ENCODE measurements at regions not wholly inside any gene's neighbourhood (a gene's known extent, or its start where the extent isn't known, plus 50 kb on each side); places are given as distances from the start of the nearest gene placed in this dataset.
A peak's percentile ranks its signal among the peaks of the same experiment; 100 is the strongest.

DNA sequence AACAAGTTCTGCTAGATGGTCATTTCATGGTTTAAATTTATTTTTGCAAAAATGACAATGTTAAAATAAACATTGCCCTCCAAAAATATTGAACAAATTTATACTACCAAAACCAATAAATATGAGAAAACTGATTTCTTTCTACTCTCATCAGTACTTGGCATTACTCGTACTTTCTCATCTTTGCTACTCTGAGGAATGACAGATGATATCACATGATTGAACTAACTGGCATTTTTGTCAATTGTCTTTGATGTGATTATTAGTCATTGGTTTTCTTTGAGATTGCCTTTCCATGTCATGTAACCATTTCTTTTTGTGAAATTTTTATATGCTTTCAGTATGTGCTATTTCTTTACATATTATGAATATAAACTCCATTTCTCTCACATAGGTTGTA, 167.0 kb upstream of the ITGA4 start:
- FAIRE-seq, result no peak

DNA sequence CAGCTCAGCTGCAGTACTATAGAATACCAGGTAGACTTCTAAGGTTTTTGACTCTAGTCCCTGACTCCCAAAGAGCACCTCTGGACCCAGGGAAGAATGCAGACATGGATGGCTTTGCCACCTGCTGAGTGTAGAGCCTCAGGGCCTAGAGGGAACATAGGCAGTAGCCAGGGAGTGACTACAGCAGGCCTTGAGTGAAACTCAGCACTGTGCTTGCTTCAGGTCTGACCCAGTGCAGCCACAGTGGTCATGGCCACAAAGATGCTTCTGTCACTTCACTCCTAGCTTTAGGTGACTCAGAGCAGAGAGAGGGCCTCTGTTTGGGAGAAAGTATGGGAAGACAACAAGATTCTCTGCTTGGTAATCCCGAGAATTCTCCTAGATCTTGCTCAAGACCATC, 162.2 kb upstream of the ITGA4 start:
- FAIRE-seq, result no peak
- no peak for DNase-seq (ENCODE audit: low spot score in 2 of 2)

More for the DNA sequence above, 167.0 kb upstream of the ITGA4 start:
- no peak for DNase-seq (ENCODE audit: low spot score in 2 of 2)

DNA sequence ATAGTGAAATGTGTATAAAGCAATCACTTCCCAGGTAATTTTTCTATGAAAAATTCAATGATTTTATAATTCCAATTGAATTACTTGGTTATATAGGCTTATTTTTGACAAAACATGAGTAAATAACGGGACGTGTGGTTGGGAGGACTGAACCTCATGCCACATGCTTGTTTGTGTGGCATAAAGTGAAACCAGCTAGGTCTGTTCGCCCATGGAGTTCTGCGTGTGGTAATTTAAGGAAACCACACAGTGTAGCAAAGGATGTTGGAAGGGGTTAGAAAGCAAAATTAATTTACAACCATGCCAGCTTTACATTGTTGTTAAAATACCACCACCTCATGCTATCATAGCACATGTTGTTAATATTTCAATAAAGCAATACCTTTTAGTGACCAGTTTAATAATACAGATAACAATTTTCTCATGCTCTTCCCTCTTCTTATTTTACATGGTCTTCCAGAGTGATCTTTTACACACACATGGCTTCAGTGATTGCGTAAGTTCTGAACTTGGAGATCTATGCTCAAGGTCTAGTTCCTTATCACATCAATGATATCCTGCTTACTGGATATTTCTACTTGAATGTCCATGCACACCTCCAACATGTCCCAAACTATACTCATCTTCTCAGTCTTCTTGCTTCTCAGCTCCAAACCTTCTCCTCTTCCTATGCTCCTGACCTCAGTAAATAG, 156.4 kb upstream of the ITGA4 start:
- FAIRE-seq (no peak), DNase-seq (ENCODE audit: low spot score in 2 of 2) (no peak)

DNA sequence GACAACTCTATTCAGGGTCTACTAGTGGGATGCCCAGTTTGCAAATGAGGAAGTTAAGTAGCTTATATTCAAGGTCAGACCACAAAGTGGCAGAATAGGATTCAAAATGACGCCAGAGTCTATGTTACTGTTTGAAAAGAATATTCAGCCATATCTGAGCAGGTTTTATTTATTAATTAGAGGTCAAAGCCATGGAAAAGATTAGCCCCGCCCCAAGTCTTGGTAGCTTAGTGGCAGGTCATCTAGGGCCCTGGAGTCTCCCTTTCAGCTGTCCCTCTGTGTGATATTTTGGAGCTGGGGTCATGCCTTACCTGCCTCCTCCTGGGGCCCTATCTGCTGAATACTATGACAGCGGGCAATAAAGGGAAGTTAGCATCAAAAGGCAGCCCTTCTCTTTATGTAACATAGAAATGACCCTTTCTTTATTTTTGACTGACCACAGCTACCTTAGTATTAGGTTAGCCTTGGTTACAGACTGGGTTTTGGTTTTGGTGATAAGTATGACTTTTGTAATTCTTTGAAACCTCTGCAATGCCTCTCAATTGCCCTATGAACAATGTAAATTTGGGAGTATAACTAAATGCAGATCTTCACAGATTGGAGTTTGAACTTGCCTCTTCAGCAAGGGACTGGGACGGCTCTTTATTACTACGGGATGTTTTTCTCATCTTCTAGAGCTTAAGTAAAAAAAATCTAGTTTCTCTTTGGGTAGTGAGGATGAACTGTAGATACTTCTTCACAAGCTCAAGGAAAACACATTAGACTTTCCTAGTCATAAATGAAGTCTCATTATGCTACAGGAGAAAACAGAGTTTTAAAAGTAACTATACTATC, 153.0 kb upstream of the ITGA4 start:
- no peak for DNase-seq (ENCODE audit: low spot score in 2 of 2)
- no peak for FAIRE-seq

DNA sequence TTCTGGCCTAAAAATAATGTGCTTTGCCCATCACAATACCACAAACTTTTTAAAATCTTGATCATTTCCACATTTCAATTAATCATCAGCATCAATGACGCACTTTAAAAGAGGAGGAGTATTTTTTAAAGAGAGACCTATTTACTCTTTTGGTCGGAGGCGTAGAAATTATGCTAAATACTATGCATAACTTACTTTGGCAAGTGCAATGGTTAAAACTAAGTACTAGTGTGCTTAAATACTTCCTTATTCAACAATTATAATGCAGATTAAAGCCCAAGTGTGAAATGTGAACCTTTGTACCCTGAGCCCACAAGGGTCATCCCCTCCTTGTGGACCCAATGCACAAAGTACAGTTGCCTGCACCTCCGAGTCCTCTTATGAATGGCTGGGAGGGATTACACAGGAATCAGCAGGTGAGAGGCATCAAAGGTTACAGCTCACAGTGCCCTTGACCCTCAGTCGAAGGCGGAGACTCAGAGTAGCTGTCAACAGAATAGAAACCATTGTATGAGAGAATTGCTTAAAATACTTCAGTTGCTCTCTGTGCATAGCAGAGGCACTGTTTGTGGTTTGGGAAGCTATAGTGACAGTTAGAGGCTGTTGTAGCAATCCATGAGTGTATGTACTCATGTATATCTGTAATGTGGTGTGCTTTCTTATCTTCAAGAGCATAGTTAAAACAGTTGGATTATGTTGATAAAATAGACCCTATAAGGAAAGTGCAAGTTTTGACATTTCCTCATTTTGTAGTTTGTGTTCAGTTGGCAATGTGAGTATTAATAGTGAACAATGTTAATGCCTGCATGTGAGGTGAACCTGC, 151.7 kb upstream of the ITGA4 start:
- DNase-seq (ENCODE audit: low spot score in 2 of 2), result no peak

DNA sequence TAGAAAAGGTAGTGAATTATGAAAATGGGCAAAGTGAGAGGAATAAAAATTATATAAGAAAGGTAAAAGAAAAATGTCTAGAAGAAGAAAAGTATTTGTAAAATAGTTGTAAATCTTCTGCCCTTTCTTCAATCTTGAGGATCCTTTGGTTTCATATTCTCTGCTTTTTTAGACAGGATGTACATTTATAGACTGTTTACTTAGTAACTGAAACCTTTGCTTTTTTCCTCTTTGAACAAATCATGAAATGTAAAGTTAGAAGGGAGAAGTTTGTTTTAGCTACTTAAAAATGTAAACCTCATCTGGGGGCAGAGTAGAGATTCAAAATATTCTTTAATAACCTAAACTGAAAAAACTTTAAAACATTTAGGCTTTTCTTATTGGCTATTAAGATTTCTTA, 150.4 kb upstream of the ITGA4 start:
- FAIRE-seq (no peak), DNase-seq (ENCODE audit: low spot score in 2 of 2) (no peak)

More for the DNA sequence above, 151.7 kb upstream of the ITGA4 start:
- no peak for FAIRE-seq

DNA sequence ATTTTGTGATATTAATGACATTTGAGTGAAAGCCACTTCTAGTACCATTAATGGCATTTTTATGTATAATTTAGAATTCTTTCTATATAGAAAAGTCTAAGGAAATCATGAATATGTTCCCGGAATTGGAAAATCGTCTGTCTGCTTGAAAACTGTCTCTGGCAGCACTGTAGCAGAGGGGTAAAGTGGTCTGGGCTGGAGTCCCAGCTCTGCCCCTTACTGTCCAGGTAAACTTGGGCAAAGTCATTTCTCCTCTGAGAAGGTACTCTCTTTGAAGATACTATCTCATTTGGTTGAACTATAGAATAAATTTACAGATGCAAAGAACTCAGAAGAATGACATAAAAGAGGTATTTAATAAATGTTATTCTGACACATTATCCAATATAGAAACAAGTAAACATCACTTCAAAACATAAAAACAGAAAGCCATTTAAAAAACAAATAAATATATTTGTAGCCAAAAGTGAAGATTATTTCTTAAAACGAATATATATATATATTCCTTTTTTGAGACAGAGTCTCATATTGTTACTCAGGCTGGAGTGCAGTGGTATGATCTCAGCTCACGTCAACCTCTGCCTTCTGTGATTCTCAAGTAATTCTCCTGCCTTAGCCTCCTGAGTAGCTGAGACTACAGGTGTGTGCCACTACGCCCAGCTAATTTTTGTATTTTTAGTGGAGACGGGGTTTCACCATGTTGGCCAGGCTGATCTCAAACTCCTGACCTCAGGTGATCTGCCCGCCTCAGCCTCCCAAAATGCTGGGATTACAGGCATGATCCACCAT, 149.8 kb upstream of the ITGA4 start:
- FAIRE-seq (no peak), DNase-seq (ENCODE audit: low spot score in 2 of 2) (no peak)

DNA sequence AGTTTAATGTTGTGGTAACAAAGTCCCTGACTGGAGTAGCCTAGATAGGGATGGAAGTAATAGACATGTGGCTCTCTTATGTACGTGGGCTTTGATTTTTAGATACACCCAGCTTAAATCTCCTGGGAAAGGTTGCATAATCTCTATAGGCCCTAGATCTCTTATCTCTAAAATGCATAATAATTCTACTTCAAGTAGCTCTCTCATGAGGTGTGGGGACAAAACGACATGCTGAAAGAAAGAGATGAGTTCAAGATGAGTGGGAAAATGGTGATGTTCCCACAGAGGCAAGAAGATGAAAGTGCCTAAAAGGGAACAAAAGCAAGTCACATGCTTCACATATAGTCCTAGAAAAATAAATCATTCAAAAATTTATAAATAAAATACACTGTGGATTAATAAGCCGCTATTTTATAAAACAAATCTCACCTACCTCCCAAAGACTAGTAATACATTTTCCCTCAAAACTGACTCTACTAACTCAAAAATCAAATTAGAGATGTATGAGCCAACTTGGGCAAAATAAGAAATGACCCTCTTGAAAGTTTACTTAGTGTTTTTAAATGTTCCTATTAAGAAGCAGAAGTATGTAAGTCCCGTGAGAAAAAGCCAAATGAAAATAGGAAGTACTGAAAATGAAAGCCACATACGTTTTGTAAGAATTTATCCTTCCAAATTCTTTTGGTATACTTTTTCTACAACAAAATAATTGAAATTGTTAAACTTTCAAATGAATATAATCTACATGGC, 148.2 kb upstream of the ITGA4 start:
- FAIRE-seq (no peak), DNase-seq (ENCODE audit: low spot score in 2 of 2) (no peak)

DNA sequence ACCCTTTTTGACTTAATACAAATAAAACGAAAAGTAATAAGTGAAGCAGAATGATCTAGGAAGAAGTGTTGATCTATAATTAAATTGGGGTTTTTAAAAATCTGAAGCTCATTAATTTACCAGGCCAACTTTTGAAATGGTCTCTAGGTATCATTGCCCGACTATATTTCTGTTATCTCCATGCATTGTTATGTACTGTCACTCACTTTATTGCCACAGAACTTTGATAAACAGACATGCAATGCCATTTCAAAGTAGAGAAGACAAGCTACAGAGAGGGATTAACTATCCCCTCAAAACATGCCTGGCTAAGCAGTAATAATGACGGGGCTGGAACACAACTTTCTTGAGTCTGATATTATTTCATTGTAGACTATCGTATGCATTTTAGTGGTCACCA, 147.6 kb upstream of the ITGA4 start:
- FAIRE-seq, result no peak

DNA sequence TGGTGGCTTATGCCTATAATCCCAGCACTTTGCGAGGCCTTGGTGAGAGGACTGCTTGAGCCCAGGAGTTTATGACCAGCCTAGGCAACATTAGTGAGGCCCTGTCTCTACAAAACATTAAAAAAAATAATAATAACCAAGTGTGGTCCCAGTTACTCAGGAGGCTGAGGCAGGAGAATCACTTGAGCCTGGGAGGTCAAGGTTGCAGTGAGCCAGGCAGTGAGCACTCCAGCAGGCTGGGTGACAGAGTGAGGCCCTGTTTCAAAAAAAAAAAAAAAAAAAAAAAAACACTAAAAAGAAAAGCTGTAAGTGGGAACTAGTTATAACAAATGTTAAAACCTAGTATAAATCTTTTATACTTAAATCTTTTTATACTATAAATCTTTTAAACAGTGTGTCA, 146.2 kb upstream of the ITGA4 start:
- no peak for FAIRE-seq
- DNase-seq (ENCODE audit: low spot score in 2 of 2), result no peak

More for the DNA sequence above, 147.6 kb upstream of the ITGA4 start:
- no peak for DNase-seq (ENCODE audit: low spot score in 2 of 2)

DNA sequence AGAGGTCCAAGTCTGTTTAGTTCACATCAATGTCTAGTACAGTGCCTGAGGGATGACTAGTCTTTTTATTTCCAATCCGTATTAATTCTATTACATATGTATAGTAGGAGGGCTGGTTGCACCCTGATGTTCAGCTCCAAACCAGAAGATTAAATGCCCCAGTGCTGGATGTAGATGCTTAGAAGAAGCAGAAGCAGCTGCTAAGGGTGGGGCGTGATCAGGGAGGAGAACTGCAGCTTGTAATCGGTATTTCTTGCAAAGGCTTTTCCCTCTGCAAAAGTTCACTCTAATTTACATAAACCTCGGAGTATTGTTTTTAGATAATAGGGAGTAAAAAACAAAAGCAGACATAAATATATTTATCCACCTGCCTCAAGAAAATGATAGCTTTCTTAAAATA, 145.3 kb upstream of the ITGA4 start:
- DNase-seq (ENCODE audit: low spot score in 2 of 2), result no peak
- FAIRE-seq, result no peak

DNA sequence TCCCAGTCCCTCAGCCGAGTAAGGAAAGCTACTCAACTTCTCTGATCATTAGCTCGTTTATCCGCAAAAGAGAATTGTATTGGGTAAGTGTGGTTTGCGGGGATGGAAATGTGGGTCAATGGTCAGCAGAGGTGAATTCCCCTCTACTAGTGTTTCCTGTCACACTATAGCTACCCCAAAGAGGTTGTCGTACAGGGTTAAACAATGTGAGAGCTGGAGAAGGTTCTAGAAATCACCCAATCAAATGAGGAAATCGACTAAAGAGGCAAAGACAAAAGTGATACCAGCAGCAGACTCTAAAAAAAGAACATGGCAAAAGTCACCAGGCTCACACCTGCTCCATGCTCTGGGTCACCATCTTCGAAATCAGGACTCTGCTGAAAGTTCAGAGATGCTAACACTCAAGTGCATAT, 144.7 kb upstream of the ITGA4 start:
- FAIRE-seq, result no peak

DNA sequence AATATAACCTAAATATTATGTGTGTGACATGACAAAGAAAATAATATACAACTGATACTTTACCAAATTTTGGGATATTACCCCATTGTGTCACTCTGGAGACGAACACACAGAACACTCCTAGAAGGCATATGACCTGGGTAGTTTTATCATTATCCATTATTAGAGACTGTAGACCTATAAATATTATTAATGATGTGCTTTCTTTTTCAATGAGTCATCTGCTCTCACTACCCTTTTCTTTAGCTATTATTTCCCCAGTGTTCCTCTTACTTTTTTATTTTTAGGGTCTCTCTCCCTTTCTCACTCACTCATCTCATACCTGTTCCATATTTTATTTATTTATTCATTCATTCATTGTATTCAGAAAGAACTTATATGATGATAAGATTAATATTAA, 143.3 kb upstream of the ITGA4 start:
- FAIRE-seq (no peak), DNase-seq (ENCODE audit: low spot score in 2 of 2) (no peak)

More for the DNA sequence above, 144.7 kb upstream of the ITGA4 start:
- DNase-seq (ENCODE audit: low spot score in 2 of 2), result no peak

DNA sequence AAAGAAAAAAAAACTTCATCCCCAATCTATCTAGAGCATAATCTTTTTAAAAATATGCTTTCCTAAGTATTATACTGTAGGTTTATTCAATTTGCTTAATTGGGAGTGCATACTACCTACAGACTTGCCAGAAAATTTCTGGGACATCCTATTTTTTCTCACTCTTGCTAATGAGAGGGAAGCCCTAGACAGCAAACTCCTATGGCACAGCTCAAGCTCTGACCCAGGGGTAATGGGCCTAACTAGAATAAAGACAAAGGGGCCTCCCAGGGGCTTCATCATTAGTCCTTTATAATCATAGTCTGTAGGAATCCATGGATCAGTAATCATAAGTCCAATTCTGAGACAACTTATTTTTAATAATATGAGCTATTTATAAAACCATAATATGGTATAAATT, 142.6 kb upstream of the ITGA4 start:
- FAIRE-seq, result no peak
- DNase-seq (ENCODE audit: low spot score in 2 of 2), result no peak

DNA sequence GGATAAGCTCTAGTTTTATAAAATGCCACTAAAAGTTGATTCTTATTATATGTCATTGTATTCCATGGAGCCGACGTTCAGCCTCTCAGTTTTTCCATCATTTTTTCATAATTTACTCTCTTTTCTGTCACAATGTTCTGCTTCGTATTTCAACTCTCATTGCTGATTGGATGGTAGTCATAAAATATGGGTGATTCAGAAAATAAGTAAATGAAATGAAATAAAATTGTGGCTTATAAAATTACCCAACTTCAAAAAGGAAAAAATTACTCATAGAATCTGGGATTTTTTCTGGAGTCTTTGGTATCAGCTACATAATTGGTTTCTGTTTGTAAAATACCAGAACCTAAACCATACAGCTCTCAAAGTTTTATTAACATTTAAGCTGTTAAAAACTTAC, 139.7 kb upstream of the ITGA4 start:
- DNase-seq (ENCODE audit: low spot score in 2 of 2) (no peak), FAIRE-seq (no peak)

DNA sequence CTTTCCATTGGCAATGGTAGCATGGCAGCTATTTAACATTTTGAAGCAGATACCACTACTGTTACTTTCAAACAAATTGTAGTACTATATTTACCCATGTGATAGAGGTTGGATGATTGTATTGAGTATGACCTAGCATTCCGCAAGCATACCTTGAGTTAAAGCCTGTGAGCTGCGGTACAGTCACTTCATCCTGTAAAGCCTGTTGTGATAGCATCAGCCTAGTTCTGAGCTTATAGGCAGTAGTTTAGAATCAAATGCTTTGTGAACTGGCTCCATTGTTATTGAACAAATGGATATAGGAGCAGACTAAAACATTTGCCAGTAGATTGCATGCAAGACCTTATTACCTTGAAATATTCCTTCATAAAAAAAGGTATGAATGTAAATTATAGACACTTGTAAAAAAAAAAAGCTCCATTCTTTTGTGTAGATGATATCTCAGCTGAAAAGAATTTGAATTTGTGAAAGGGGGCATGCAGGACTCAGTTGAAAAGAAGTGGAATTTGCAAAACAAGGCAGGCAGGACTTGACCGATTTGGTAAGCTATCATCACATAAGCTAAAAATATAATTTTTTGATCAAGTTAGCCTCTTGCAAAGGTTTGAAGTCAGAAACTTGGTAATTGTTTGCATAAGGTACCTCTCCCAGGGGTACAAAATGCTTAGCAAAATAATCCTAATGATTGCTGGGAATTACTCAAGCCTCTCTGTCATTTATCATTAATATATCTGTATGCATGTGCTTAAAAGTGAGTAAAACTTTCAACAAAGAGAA, 138.5 kb upstream of the ITGA4 start:
- DNase-seq (ENCODE audit: low spot score in 2 of 2) (no peak), FAIRE-seq (no peak)

DNA sequence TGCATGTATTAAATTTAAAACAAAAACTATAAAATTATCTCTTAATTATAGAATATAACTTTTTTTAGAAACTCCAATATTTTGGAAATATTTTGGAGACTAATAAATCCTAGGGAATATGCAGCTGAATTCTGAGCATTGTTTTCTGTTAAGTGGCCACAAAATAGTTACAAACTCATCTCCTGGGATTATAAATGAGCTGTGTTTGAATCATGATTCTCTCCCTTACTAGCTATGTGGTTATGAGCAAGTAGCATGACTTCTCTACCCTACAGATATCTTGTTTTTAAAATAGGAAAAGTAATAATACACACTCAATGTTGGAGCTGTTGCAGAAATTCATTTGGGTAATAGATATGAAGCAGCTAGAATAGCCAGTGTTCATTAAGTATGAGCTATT, 137.9 kb upstream of the ITGA4 start:
- no peak for FAIRE-seq

DNA sequence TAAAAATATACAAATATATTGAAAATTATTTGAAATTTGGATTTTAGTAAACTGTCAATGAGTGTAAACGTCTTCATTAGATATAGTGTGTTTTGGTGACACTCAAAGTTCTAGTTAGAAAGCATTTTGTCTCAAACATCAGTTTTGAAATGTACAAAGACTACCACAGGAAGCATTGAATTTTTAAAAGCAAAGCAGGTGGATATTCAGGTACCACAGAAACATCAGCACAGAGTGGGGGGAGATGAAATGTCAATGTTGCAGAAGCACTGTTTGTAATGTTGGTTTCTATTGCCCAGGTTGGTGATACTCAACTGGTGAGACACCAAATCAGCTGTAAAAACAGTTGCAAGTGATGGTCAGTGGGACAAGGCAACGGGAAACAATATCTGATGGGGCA, 136.5 kb upstream of the ITGA4 start:
- FAIRE-seq (no peak), DNase-seq (ENCODE audit: low spot score in 2 of 2) (no peak)

More for the DNA sequence above, 137.9 kb upstream of the ITGA4 start:
- DNase-seq (ENCODE audit: low spot score in 2 of 2), result no peak

DNA sequence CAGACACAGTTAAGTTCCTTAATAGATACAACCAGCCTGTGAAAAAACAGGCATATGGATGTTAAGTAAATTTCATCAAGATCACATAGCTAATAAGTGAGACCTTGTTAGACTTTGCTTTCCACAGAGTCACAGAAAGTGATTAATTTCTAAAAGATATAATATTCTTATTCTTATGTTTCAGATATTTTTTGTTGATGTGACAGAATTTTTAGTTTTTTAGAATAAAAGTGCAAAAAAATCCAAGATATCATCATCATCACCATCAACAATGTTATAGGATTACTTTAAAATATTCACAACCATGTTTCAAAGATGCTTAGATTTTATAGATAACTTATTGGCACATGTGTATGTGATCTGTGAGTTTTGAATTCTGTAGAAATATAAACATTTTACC, 132.3 kb upstream of the ITGA4 start:
- no peak for DNase-seq (ENCODE audit: low spot score in 2 of 2)
- FAIRE-seq, result peak; percentile 23
